GM21619 (cell line): ENCODE measurements at regions not wholly inside any gene's neighbourhood (a gene's known extent, or its start where the extent isn't known, plus 50 kb on each side); places are given as distances from the start of the nearest gene placed in this dataset.

Experiments
- ATAC-seq: cut with Tn5 transposase; IDR thresholded peaks from one replicate; pipeline ENCODE4 v1.9.1; 2021; ENCODE audit not compliant: unreplicated experiment

DNA sequence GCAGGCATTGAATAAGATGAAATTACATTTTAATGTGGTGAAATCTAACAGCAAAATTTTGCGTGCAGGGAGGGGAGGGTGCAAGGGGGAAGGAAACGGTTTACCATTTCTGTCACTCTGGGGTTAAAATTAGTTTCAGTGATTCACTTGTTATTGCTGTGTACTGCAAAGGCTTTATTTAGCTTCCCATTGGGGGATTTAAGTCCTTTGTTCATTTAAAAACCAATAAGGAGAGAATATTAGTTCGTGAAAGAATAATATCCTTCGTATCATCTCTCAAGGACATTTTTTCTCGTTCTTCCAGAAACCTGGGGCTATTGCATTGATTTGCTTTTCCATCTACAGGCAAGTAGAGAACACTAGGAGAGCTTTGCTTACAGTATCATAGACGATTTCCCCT is 667.8 kb upstream of the RGMB start:
- ATAC-seq, result no peak

GRCh38 chr5:98106116-98107031 is 667.1 kb upstream of the RGMB start:
- no peak for ATAC-seq

- ATAC-seq, result no peak
These were observed 665.0 kb upstream of the RGMB start for GRCh38 chr5:98108497-98108896.

DNA sequence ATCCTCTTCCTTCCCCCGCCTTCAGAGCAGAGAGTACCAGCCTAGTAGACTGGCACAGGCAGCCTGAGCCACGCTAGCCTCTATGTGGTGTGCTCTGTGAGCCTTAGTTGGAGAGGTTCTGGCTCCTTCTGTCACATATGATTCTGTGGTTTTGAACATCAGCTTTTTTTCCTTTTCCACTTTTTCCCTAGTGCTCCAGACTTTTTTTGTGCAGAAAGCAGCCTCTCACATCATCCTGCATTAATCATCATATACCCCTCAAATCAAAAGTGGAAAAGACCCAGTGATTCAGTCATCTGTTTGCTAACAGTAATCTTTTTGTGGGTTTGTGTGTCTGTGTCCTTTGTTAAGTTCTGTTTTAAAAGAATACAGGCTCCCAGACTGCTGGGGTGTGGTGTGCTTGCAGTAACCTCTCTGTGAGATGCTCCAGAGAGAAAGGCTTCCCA is 663.9 kb upstream of the RGMB start:
- ATAC-seq, result no peak

DNA sequence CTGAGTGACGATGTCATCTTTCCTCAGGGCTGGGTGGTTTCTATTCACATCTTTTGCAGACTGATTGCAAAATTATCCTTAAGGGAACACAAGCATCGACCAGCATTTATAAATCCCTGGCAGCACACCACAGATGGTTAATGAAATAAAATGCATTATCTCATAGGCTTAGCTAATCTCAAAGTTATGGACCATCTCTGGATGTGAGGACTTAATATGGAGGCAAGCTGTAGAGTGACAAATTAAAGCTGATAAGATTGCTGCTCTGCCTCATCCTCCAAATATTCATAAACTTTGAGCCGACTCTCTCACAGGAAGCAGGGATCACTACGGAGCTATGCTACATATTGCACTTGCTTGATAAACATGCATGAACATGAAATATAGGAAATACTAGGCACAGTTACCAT is 663.2 kb upstream of the RGMB start:
- ATAC-seq, result no peak

GRCh38 chr5:98110791-98111190 is 662.7 kb upstream of the RGMB start:
- ATAC-seq, result no peak

GRCh38 chr5:98111686-98112085 is 661.8 kb upstream of the RGMB start:
- ATAC-seq, result no peak

GRCh38 chr5:98121036-98121936 is 652.2 kb upstream of the RGMB start:
- no peak for ATAC-seq

DNA sequence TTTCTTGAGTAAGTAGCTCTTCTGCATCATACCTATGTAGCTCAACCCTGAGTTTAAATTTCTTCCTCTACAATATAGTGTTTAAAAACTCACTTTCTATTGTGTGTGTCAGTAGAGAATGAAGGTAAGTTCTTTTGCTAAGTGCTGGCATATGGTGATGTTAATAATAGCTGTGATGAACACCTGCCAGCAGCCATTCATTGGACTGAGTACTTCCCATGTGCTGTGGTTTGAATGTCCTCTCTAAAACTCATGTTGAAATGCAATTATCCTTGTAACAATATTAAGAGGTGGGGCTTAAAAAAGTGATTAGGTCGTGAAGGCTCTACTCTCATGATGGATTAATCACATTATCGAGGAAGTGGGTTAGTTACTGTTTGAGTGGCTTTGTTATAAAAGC is 645.2 kb upstream of the RGMB start:
- no peak for ATAC-seq

DNA sequence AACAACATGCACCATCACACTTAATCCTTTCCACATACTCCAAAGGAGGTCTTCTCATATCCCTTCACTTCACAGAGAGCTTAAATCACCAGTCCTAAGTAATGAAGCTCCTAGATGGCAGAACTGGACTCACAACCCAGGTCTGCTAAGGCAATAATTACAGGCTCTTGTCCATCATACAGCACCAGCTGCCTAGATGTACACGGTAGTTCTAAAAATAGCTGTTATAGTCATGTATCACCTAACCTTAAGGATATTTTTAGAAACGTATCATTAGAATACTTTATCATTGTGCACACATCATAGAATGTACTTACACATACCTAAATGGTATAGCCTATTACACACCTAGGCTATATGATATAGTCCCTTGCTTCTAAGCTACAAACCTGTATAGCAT is 644.6 kb upstream of the RGMB start:
- no peak for ATAC-seq

- no peak for ATAC-seq
These were observed 643.0 kb upstream of the RGMB start for GRCh38 chr5:98130261-98131035.

GRCh38 chr5:98144116-98144515 is 629.3 kb upstream of the RGMB start:
- ATAC-seq, result no peak

DNA sequence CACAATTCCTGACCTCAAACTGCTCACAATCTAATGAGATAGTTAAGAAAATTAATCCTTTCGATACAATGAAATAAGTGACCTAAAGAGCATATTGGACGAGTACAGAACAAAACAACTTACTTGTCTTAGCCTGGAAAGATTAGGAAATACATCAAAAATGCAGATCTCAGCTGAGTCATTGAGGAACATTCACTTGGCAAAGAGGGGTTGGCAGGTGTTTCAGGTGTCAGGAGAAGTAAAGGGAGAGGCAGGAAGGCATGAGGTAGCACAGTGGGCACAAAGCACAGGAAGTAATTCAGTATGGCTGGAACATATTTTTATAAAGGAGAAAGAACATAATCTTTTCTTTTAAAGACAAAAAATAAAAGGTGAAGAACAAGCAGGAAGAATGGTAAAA is 628.8 kb upstream of the RGMB start:
- ATAC-seq, result no peak

- no peak for ATAC-seq
These were observed 616.1 kb upstream of the RGMB start for GRCh38 chr5:98157368-98157767.

- no peak for ATAC-seq
These were observed 615.0 kb upstream of the RGMB start for GRCh38 chr5:98158440-98158839.

GRCh38 chr5:98163796-98164493 is 609.5 kb upstream of the RGMB start:
- ATAC-seq, result no peak

DNA sequence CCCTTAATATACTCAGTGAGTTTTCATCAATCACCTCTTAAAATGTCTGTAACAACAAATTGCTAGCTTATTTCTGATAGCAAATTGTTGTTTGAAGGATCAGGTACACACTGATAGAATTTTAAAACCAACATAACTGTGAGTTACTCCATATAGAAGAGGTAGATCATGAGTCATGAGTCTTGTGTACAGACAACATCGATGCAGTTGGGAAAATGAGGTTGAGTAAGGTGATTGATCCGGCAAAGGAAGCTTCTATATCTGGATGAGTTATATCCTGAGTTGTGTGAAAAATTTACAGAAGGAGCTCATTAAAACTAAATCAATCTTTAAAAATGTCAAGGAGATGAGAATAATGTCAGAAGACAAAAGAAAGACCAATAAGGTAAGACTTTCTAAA is 604.6 kb upstream of the RGMB start:
- ATAC-seq, result no peak

DNA sequence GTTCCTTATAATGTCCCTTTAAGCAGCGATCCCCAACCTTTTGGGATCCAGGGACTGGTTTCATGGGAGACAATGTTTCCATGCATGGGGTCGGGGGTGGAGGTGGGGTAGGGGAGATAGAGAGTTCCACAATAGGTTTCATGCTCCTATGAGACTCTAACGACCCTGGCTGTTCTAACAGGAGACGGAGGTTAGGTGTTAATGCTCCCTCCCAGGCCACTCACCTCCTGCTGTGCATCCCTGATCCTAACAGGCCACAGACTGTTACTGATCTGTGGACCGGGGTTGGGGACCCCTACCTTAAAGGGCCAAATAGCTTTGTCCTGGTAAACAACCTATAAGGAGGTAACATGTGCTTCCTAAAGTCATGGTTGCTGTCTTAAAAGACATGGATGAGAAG is 602.5 kb upstream of the RGMB start:
- ATAC-seq, result no peak

DNA sequence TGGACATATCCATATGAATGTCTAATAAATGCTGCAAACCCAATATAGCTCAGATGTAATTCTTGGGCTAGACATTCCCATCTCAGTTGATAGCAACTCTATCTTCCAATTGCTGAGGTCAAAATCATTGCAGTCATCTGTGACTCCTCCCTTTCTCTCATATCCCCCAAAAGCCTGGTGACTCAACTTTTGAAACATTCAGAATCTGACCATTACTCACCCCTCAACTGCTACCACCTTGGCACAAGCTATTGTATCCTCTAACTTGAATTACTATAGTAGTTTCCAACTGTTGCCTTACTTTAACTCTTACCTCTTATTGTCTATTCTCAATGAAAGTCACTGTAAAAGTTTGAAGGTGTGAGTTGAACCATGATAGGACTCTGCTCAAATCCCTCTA is 600.1 kb upstream of the RGMB start:
- no peak for ATAC-seq

GRCh38 chr5:98175474-98175873 is 598.0 kb upstream of the RGMB start:
- no peak for ATAC-seq
